Erythroblast (primary cell): ENCODE measurements at regions not wholly inside any gene's neighbourhood (a gene's known extent, or its start where the extent isn't known, plus 50 kb on each side); places are given as distances from the start of the nearest gene placed in this dataset.

Experiments
- GATA1 ChIP-seq: IDR thresholded peaks from 2 replicates; pipeline ENCODE4 v1.6.1; 2011; ENCODE audit warnings: low read depth, mild to moderate bottlenecking, control low read depth, low read length, moderate library complexity
- POLR2A ChIP-seq: IDR thresholded peaks from 2 replicates; pipeline ENCODE4 v1.6.1; 2011; ENCODE audit warnings: mild to moderate bottlenecking, low read length

DNA sequence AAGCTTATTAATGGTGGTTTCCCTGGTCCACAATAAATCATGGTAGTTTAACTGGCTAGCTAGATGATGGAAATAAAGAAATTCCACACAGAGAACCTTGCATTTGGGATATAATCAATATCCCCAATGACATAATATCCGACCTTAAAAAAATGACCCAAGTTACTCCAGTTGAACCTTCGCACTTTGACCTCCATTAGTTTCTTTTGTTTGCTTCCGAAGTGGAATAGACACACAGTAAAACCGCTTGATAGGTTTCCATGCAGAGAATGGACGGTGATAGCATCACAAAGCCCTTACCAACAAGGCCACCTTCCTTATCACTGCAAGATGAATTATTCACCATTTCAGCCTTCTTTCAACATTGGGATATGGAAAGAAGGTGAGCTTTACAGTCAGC is 1966.1 kb upstream of the CELF4 start:
- no peak for TF ChIP-seq POLR2A
- TF ChIP-seq GATA1: no peak
